Gastrocnemius medialis (tissue), 4 donors: ENCODE measurements at regions not wholly inside any gene's neighbourhood (a gene's known extent, or its start where the extent isn't known, plus 50 kb on each side); places are given as distances from the start of the nearest gene placed in this dataset.

Experiments
- ATAC-seq, 2 donors: fragments of 150-250 bp; one replicate each; pipeline ENCODE4 v1.9.1; 2016
- DNase-seq, 2 donors: peaks; one replicate each; pipeline ENCODE4 v3.0.0-alpha.2; 2019
- H3K27ac ChIP-seq, 4 donors: fragments of 200-600 bp; sonication (generic); 1 replicate in 1 of 4; 2 replicates in 3 of 4; pipeline ENCODE4 v1.5.1; 2016 to 2018; ENCODE audit warnings: mild to moderate bottlenecking in 2 of 4, moderate library complexity in 1 of 4
- H3K27me3 ChIP-seq, 3 donors: fragments of 200-600 bp; sonication (generic) in 2 of 3; 1 replicate in 1 of 3; 2 replicates in 2 of 3; pipeline versions ENCODE4 v1.5.1 to v1.6.0; 2016 to 2019; ENCODE audit warnings: mild to moderate bottlenecking in 1 of 3, moderate library complexity in 1 of 3
- H3K36me3 ChIP-seq, 2 donors: fragments of 200-600 bp; sonication (generic) in 1 of 2; one replicate each; pipeline ENCODE4 v1.5.1; 2017 to 2018
- H3K4me1 ChIP-seq, 2 donors: fragments of 200-600 bp; sonication (generic) in 1 of 2; one replicate each; pipeline ENCODE4 v1.5.1; 2016 to 2017; ENCODE audit warnings: mild to moderate bottlenecking in 2 of 2
- H3K4me3 ChIP-seq, 4 donors: fragments of 200-600 bp; sonication (generic) in 3 of 4; 1 replicate in 1 of 4; 2 replicates in 3 of 4; pipeline ENCODE4 v1.5.1; 2016 to 2019; ENCODE audit warnings: mild to moderate bottlenecking in 2 of 4
- H3K9me3 ChIP-seq, 3 donors: fragments of 200-600 bp; sonication (generic) in 2 of 3; 1 replicate in 1 of 3; 2 replicates in 2 of 3; pipeline ENCODE4 v1.5.1; 2016 to 2019
- CTCF ChIP-seq, 5 experiments: fragments of 450-650 bp in 3 of 5; fragments of 200-600 bp in 2 of 5; sonication (generic) in 2 of 5; IDR thresholded peaks in 4 of 5; conservative IDR thresholded peaks in 1 of 5; 1 replicate in 4 of 5; 2 replicates in 1 of 5; pipeline ENCODE4 v1.5.1; 2016 to 2019; ENCODE audit warnings: antibody characterized with exemption in 5 of 5, mild to moderate bottlenecking in 3 of 5, moderate library complexity in 3 of 5
- POLR2A ChIP-seq, 2 donors: fragments of 450-650 bp; IDR thresholded peaks; one replicate each; pipeline ENCODE4 v1.6.1; 2017; ENCODE audit warnings: antibody characterized with exemption in 2 of 2, mild to moderate bottlenecking in 2 of 2, moderate library complexity in 2 of 2
- in situ Hi-C, 4 donors: fragments of 200-750 bp; cut with MboI; loops; one replicate each; pipeline versions ENCODE4 v1.15.0 to v1.8.0; 2017; ENCODE audit warnings: low sequenced_read_pairs in 4 of 4
- intact Hi-C: fragments of 100-400 bp; cut with DNase I; formaldehyde crosslinking; loops from one replicate; pipeline ENCODE4 v1.15.1; 2023; ENCODE audit warnings: low total_unique reads

DNA sequence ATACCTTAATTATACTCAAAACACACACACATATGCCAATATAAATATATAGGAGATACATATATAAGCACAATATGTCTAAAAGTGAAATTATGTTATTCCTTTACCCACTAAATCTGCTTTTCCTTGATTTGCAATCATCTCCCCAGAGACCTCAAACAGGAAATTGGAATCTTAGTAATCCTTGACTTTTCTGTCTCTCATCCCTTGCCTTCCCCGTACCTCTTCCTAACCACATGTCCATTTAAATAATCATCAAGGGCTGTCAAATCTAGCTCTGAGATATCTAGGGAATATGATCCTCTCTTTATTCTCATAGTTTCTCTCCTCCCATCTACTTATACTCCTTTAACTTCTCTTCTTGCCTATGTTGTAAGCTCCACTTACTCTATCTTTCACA lies 336.6 kb downstream of the HGF start:
- Histone ChIP-seq H3K27me3 (no peaks in the 10 kb centered on the region), H3K36me3 (no peaks in the 10 kb centered on the region), H3K27ac (no peak overlapping the region), H3K4me3 (no peak overlapping the region), H3K9me3 (no peaks in the 10 kb centered on the region), H3K4me1 (no peaks in the 10 kb centered on the region)
- ATAC-seq: no peak
- in situ Hi-C loops: no loop called here
- TF ChIP-seq CTCF (IDR thresholded peaks at IDR 0.05 in 4 of 5, conservative IDR thresholded peaks at IDR 0.05 in 1 of 5): no peak
- TF ChIP-seq POLR2A (IDR thresholded peaks at IDR 0.05): no peak
- intact Hi-C loops: no loop called here
- no peak for DNase-seq

- TF ChIP-seq POLR2A (IDR thresholded peaks at IDR 0.05) (no peak), CTCF (IDR thresholded peaks at IDR 0.05 in 4 of 5, conservative IDR thresholded peaks at IDR 0.05 in 1 of 5) (no peak)
- in situ Hi-C loops (no loop called here), intact Hi-C loops (no loop called here)
- no peak overlapping the region for H3K4me3 ChIP-seq
- DNase-seq: no peak
- no peaks in the 10 kb centered on the region for H3K27me3 ChIP-seq
- ATAC-seq: no peak
- H3K4me1 ChIP-seq: no peaks in the 10 kb centered on the region
- H3K9me3 ChIP-seq: no peaks in the 10 kb centered on the region
- no peak overlapping the region for H3K27ac ChIP-seq
- no peaks in the 10 kb centered on the region for H3K36me3 ChIP-seq
These were observed 339.1 kb downstream of the HGF start for GRCh38 chr7:81430761-81431160.

GRCh38 chr7:81430150-81430549 lies 339.7 kb downstream of the HGF start:
- intact Hi-C loops: no loop called here
- no peaks in the 10 kb centered on the region for H3K27me3 ChIP-seq
- no peak for TF ChIP-seq POLR2A (IDR thresholded peaks at IDR 0.05)
- no peak for TF ChIP-seq CTCF (IDR thresholded peaks at IDR 0.05 in 4 of 5, conservative IDR thresholded peaks at IDR 0.05 in 1 of 5)
- H3K9me3 ChIP-seq: no peaks in the 10 kb centered on the region
- H3K36me3 ChIP-seq: no peaks in the 10 kb centered on the region
- no peak for DNase-seq
- ATAC-seq: no peak
- in situ Hi-C loops: no loop called here
- no peak overlapping the region for H3K27ac ChIP-seq
- H3K4me1 ChIP-seq: no peaks in the 10 kb centered on the region
- H3K4me3 ChIP-seq: no peak overlapping the region

DNA sequence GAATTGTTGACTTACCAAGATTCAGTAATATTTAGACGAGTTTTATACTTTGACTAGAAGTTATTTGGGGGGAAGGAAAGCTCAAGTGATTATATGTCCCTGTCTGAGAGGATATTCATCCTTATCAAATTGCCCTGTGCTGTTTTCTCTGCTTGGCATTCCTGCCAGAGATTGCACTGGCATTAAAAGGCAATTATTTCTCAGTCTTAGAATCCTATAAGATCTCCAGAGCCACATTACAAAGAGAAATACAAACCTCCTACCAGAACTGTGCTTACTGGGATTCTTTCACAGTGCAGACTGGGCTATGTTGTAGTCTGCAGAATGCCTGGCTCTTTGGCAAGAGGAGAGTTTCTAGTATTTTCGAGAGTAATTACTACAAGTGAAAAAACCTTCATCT lies 342.4 kb downstream of the HGF start:
- intact Hi-C loops: no loop called here
- H3K9me3 ChIP-seq: no peaks in the 10 kb centered on the region
- TF ChIP-seq POLR2A (IDR thresholded peaks at IDR 0.05) (no peak), CTCF (IDR thresholded peaks at IDR 0.05 in 4 of 5, conservative IDR thresholded peaks at IDR 0.05 in 1 of 5) (no peak)
- ATAC-seq (no peak), DNase-seq (no peak)
- H3K4me3 ChIP-seq: no peak overlapping the region
- in situ Hi-C loops: no loop called here
- no peaks in the 10 kb centered on the region for H3K4me1 ChIP-seq
- H3K27ac ChIP-seq: no peak overlapping the region
- H3K27me3 ChIP-seq: no peaks in the 10 kb centered on the region
- H3K36me3 ChIP-seq: no peaks in the 10 kb centered on the region

- no peaks in the 10 kb centered on the region for H3K4me1 ChIP-seq
- no peaks in the 10 kb centered on the region for H3K27me3 ChIP-seq
- no peak for DNase-seq
- intact Hi-C loops (no loop called here), in situ Hi-C loops (no loop called here)
- no peaks in the 10 kb centered on the region for H3K36me3 ChIP-seq
- no peak overlapping the region for H3K4me3 ChIP-seq
- no peak for TF ChIP-seq POLR2A (IDR thresholded peaks at IDR 0.05)
- TF ChIP-seq CTCF (IDR thresholded peaks at IDR 0.05 in 4 of 5, conservative IDR thresholded peaks at IDR 0.05 in 1 of 5): no peak
- ATAC-seq: no peak
- no peak overlapping the region for H3K27ac ChIP-seq
- no peaks in the 10 kb centered on the region for H3K9me3 ChIP-seq
These were observed 349.2 kb downstream of the HGF start for GRCh38 chr7:81420526-81421226.
